KOPT-K1 (cell line): ENCODE measurements at regions not wholly inside any gene's neighbourhood (a gene's known extent, or its start where the extent isn't known, plus 50 kb on each side); places are given as distances from the start of the nearest gene placed in this dataset.

Experiments used
- H3K27ac ChIP-seq: fragments of 200-600 bp; sonication (generic); 2 replicates; pipeline ENCODE4 v1.5.1; 2016; ENCODE audit warnings: antibody characterized with exemption, mild to moderate bottlenecking, low read depth, low read length; ENCODE audit not compliant: poor library complexity, severe bottlenecking
- H3K36me3 ChIP-seq: fragments of 200-600 bp; sonication (generic); 2 replicates; pipeline ENCODE4 v1.5.1; 2017; ENCODE audit warnings: antibody characterized with exemption, mild to moderate bottlenecking, low read length, moderate library complexity; ENCODE audit not compliant: insufficient read depth
- H3K9me3 ChIP-seq: fragments of 200-600 bp; sonication (generic); 2 replicates; pipeline ENCODE4 v1.5.1; 2017; ENCODE audit warnings: antibody characterized with exemption, low read length, mild to moderate bottlenecking; ENCODE audit not compliant: insufficient read depth, poor library complexity, severe bottlenecking

GRCh38 chr2:64937687-64938491, 51.3 kb upstream of the SLC1A4 start:
- Histone ChIP-seq H3K36me3 (no peaks in the 10 kb centered on the region), H3K9me3 (peaks cover 10% of the 10 kb centered on the region), H3K27ac (peak overlapping the region; percentile 50)

- H3K9me3 ChIP-seq, result peaks cover 10% of the 10 kb centered on the region
- H3K27ac ChIP-seq, result no peak overlapping the region
- H3K36me3 ChIP-seq, result no peaks in the 10 kb centered on the region
These were observed 50.5 kb upstream of the SLC1A4 start for GRCh38 chr2:64938607-64939285.

- H3K36me3 ChIP-seq, result no peaks in the 10 kb centered on the region
- no peak overlapping the region for H3K27ac ChIP-seq
- H3K9me3 ChIP-seq, result peaks cover 10% of the 10 kb centered on the region
These were observed 49.8 kb upstream of the SLC1A4 start for GRCh38 chr2:64939332-64939917.
